ENCODE measurements at regions not wholly inside any gene's neighbourhood (a gene's known extent, or its start where the extent isn't known, plus 50 kb on each side); places are given as distances from the start of the nearest gene placed in this dataset.
"Not testable (repeated sequence)": the region's sequence is repeated elsewhere in the genome, so short reads cannot be mapped to it uniquely, and the experiment has no call there.

GRCh38 chr10:78229950-78230675 is 196.4 kb downstream of the RPS24 start:
- H3K4me3 ChIP-seq (replicated peaks; ENCODE audit: low read depth, low read length): no peak overlapping the region
- DNase-seq (ENCODE audit: extremely low read depth, low read depth): no peak
- TF ChIP-seq CTCF (IDR thresholded peaks at IDR 0.05; ENCODE audit: low read depth, low read length, missing control alignments): no peak

- no peak for TF ChIP-seq CTCF (IDR thresholded peaks at IDR 0.05; ENCODE audit: low read depth, low read length, missing control alignments)
Measured at GRCh38 chr10:78231327-78231726, 197.7 kb downstream of the RPS24 start.

GRCh38 chr10:78231939-78232338 is 198.3 kb downstream of the RPS24 start:
- no peak for DNase-seq (ENCODE audit: extremely low read depth, low read depth)
- no peak overlapping the region for H3K4me3 ChIP-seq (replicated peaks; ENCODE audit: low read depth, low read length)
- peak; percentile 11 for TF ChIP-seq CTCF (IDR thresholded peaks at IDR 0.05; ENCODE audit: low read depth, low read length, missing control alignments)

More at GRCh38 chr10:78231327-78231726, 197.7 kb downstream of the RPS24 start:
- no peak for DNase-seq (ENCODE audit: extremely low read depth, low read depth)
- no peak overlapping the region for H3K4me3 ChIP-seq (replicated peaks; ENCODE audit: low read depth, low read length)

- H3K4me3 ChIP-seq (replicated peaks; ENCODE audit: low read depth, low read length): no peak overlapping the region
- DNase-seq (ENCODE audit: extremely low read depth, low read depth): no peak
- TF ChIP-seq CTCF (IDR thresholded peaks at IDR 0.05; ENCODE audit: low read depth, low read length, missing control alignments): no peak
Measured at GRCh38 chr10:78236416-78237015, 202.9 kb downstream of the RPS24 start.

- DNase-seq (ENCODE audit: extremely low read depth, low read depth); H3K4me3 ChIP-seq (replicated peaks; ENCODE audit: low read depth, low read length): not testable (repeated sequence)
Measured at GRCh38 chr10:78237951-78238350, 204.3 kb downstream of the RPS24 start.

GRCh38 chr10:78247266-78247665 is 213.6 kb downstream of the RPS24 start:
- no peak for DNase-seq (ENCODE audit: extremely low read depth, low read depth)
- H3K4me3 ChIP-seq (replicated peaks; ENCODE audit: low read depth, low read length): no peak overlapping the region
- no peak for TF ChIP-seq CTCF (IDR thresholded peaks at IDR 0.05; ENCODE audit: low read depth, low read length, missing control alignments)

GRCh38 chr10:78247821-78248220 is 214.2 kb downstream of the RPS24 start:
- H3K4me3 ChIP-seq (replicated peaks; ENCODE audit: low read depth, low read length): no peak overlapping the region
- no peak for TF ChIP-seq CTCF (IDR thresholded peaks at IDR 0.05; ENCODE audit: low read depth, low read length, missing control alignments)
- DNase-seq (ENCODE audit: extremely low read depth, low read depth): no peak
